CD4-positive, alpha-beta memory T cell (primary cell): ENCODE measurements at regions not wholly inside any gene's neighbourhood (a gene's known extent, or its start where the extent isn't known, plus 50 kb on each side); places are given as distances from the start of the nearest gene placed in this dataset.

Experiments used
- CTCF ChIA-PET: fragments of 350-600 bp; sonication (Branson Sonifier 250); formaldehyde crosslinking; loops from one replicate; lab custom pipeline; 2021; ENCODE audit warnings: inconsistent platforms; ENCODE audit not compliant: partially characterized antibody; lab: Charles Lee
- POLR2A ChIA-PET: fragments of 350-600 bp; sonication (Branson Sonifier 250); formaldehyde crosslinking; loops from one replicate; lab custom pipeline; 2021; ENCODE audit not compliant: partially characterized antibody; lab: Charles Lee
- DNase-seq, 5 donors: peaks; one replicate each; pipeline versions ENCODE4 v3.0.0 to v3.0.0-alpha.2; 2020 to 2022; ENCODE audit warnings: mixed read lengths in 1 of 5
- H3K27ac ChIP-seq: one replicate; pipeline ENCODE4 v1.7.0; 2013; ENCODE audit warnings: low read depth, low read length
- H3K27me3 ChIP-seq: 2 replicates; pipeline ENCODE4 v1.7.0; 2013; ENCODE audit warnings: mild to moderate bottlenecking, low read length, moderate library complexity; ENCODE audit not compliant: insufficient read depth
- H3K36me3 ChIP-seq: 2 replicates; pipeline ENCODE4 v1.7.0; 2013; ENCODE audit warnings: mild to moderate bottlenecking, low read length, moderate library complexity; ENCODE audit not compliant: insufficient read depth
- H3K4me1 ChIP-seq: 2 replicates; pipeline ENCODE4 v1.7.0; 2013; ENCODE audit warnings: mild to moderate bottlenecking, low read length, moderate library complexity; ENCODE audit not compliant: insufficient read depth
- H3K4me3 ChIP-seq, 2 donors: one replicate each; pipeline ENCODE4 v1.7.0; 2013; ENCODE audit warnings: low read length in 2 of 2, mild to moderate bottlenecking in 1 of 2
- H3K9me3 ChIP-seq, 2 donors: one replicate each; pipeline ENCODE4 v1.7.0; 2013; ENCODE audit warnings: low read length in 2 of 2, control low read depth in 1 of 2; ENCODE audit not compliant: control insufficient read depth in 1 of 2
- H3K27ac Mint-ChIP-seq, 7 donors: one replicate each; pipeline ENCODE4 v1.8.0; 2020 to 2021; ENCODE audit warnings: mixed read lengths in 7 of 7, mild to moderate bottlenecking in 6 of 7, inconsistent platforms in 3 of 7, moderate library complexity in 3 of 7
- H3K27me3 Mint-ChIP-seq, 2 donors: one replicate each; pipeline ENCODE4 v1.8.0; 2020 to 2021; ENCODE audit warnings: mixed read lengths in 2 of 2
- H3K36me3 Mint-ChIP-seq, 2 donors: one replicate each; pipeline ENCODE4 v1.8.0; 2020 to 2021; ENCODE audit warnings: mixed read lengths in 2 of 2, inconsistent platforms in 1 of 2, mild to moderate bottlenecking in 1 of 2
- H3K4me1 Mint-ChIP-seq, 4 donors: one replicate each; pipeline ENCODE4 v1.8.0; 2020 to 2021; ENCODE audit warnings: mixed read lengths in 4 of 4, mild to moderate bottlenecking in 1 of 4
- H3K4me3 Mint-ChIP-seq, 8 donors: one replicate each; pipeline ENCODE4 v1.8.0; 2020 to 2021; ENCODE audit warnings: mixed read lengths in 8 of 8, mild to moderate bottlenecking in 7 of 8, moderate library complexity in 6 of 8, inconsistent platforms in 3 of 8
- H3K9me3 Mint-ChIP-seq, 8 donors: one replicate each; pipeline ENCODE4 v1.8.0; 2020 to 2021; ENCODE audit warnings: mixed read lengths in 8 of 8, mild to moderate bottlenecking in 5 of 8, inconsistent platforms in 3 of 8, moderate library complexity in 1 of 8
- intact Hi-C: fragments of 100-400 bp; cut with micrococcal nuclease; formaldehyde crosslinking; loops from one replicate; pipeline ENCODE4 v1.15.1; 2023

GRCh38 chr3:115486880-115487279 is 136.4 kb upstream of the GAP43 start:
- Histone ChIP-seq H3K36me3 (no peaks in the 10 kb centered on the region), H3K4me3 (no peak overlapping the region), H3K27ac (no peak overlapping the region), H3K27me3 (no peaks in the 10 kb centered on the region), H3K9me3 (no peaks in the 10 kb centered on the region), H3K4me1 (no peaks in the 10 kb centered on the region)
- peaks cover 10 to 11% of the 10 kb centered on the region in 2 donors for H3K27me3 Mint-ChIP-seq
- intact Hi-C loops, result no loop called here
- H3K4me3 Mint-ChIP-seq, result no peak overlapping the region
- H3K36me3 Mint-ChIP-seq, result no peaks in the 10 kb centered on the region
- peaks cover 0 to 5% (median 2%) of the 10 kb centered on the region in 8 donors for H3K9me3 Mint-ChIP-seq
- no peak for DNase-seq
- POLR2A ChIA-PET, result no interaction called here
- CTCF ChIA-PET, result no interaction called here
- no peaks in the 10 kb centered on the region for H3K4me1 Mint-ChIP-seq
- H3K27ac Mint-ChIP-seq, result no peak overlapping the region

GRCh38 chr3:115487968-115488367 is 135.3 kb upstream of the GAP43 start:
- H3K27ac ChIP-seq, result no peak overlapping the region
- H3K9me3 Mint-ChIP-seq, result peaks cover 0 to 1% (median under 1%) of the 10 kb centered on the region in 8 donors
- no peaks in the 10 kb centered on the region for H3K9me3 ChIP-seq
- H3K4me1 Mint-ChIP-seq, result no peaks in the 10 kb centered on the region
- no peak overlapping the region for H3K27ac Mint-ChIP-seq
- H3K36me3 Mint-ChIP-seq, result no peaks in the 10 kb centered on the region
- H3K27me3 Mint-ChIP-seq, result peaks cover 9 to 11% of the 10 kb centered on the region in 2 donors
- H3K36me3 ChIP-seq, result no peaks in the 10 kb centered on the region
- no peak for DNase-seq
- ChIA-PET POLR2A (no interaction called here), CTCF (no interaction called here)
- H3K4me3 Mint-ChIP-seq, result no peak overlapping the region
- intact Hi-C loops, result no loop called here
- no peaks in the 10 kb centered on the region for H3K4me1 ChIP-seq
- H3K4me3 ChIP-seq, result no peak overlapping the region
- H3K27me3 ChIP-seq, result no peaks in the 10 kb centered on the region

DNA sequence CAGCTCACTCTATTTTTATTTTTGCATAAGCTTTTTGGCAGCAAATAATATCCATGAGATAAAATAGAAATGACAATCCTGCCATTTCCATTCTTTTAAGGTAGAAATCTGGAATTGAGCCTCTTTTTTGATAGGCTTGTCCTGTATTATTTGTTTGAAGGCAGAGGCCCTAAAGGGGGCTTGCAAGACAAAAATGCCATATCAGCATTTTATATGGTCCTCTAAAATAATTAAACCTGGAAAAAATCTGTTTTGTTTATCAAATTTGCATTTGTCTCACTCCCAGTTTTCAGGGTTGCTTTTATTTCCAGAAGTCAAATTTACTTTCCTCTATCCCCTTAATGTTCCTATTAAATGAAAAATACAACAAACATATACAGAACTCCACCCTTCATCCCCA is 134.9 kb upstream of the GAP43 start:
- Histone ChIP-seq H3K27ac (no peak overlapping the region), H3K4me3 (no peak overlapping the region), H3K36me3 (no peaks in the 10 kb centered on the region), H3K9me3 (no peaks in the 10 kb centered on the region), H3K27me3 (no peaks in the 10 kb centered on the region), H3K4me1 (no peaks in the 10 kb centered on the region)
- Mint-ChIP-seq H3K4me1 (no peaks in the 10 kb centered on the region), H3K27me3 (peaks cover 8 to 10% of the 10 kb centered on the region in 2 donors), H3K9me3 (no peaks in the 10 kb centered on the region), H3K36me3 (no peaks in the 10 kb centered on the region), H3K4me3 (no peak overlapping the region), H3K27ac (no peak overlapping the region)
- DNase-seq, result no peak
- POLR2A ChIA-PET, result no interaction called here
- intact Hi-C loops, result no loop called here
- CTCF ChIA-PET, result interaction anchor here (1.1 kb wide), 1 partner anchor 9 kb away, joined by 3 read pairs; no protein-coding TSS in a partner anchor

GRCh38 chr3:115494826-115495225 is 128.5 kb upstream of the GAP43 start:
- Mint-ChIP-seq H3K9me3 (peaks cover 0 to 6% (median 0%) of the 10 kb centered on the region in 8 donors), H3K4me3 (no peak overlapping the region), H3K27ac (no peak overlapping the region), H3K27me3 (peaks cover 2 to 5% of the 10 kb centered on the region in 2 donors), H3K4me1 (no peaks in the 10 kb centered on the region), H3K36me3 (no peaks in the 10 kb centered on the region)
- POLR2A ChIA-PET, result no interaction called here
- CTCF ChIA-PET, result no interaction called here
- Histone ChIP-seq H3K36me3 (no peaks in the 10 kb centered on the region), H3K9me3 (no peaks in the 10 kb centered on the region), H3K4me3 (no peak overlapping the region), H3K4me1 (no peaks in the 10 kb centered on the region), H3K27ac (no peak overlapping the region), H3K27me3 (no peaks in the 10 kb centered on the region)
- intact Hi-C loops, result no loop called here
- no peak for DNase-seq

GRCh38 chr3:115498421-115498820 is 124.9 kb upstream of the GAP43 start:
- Histone ChIP-seq H3K36me3 (no peaks in the 10 kb centered on the region), H3K27ac (no peak overlapping the region), H3K4me1 (no peaks in the 10 kb centered on the region), H3K9me3 (no peaks in the 10 kb centered on the region), H3K4me3 (no peak overlapping the region), H3K27me3 (no peaks in the 10 kb centered on the region)
- ChIA-PET POLR2A (no interaction called here), CTCF (no interaction called here)
- peaks cover 0 to 6% (median 0%) of the 10 kb centered on the region in 8 donors for H3K9me3 Mint-ChIP-seq
- peaks cover 2 to 9% of the 10 kb centered on the region in 2 donors for H3K27me3 Mint-ChIP-seq
- intact Hi-C loops, result no loop called here
- no peak for DNase-seq
- H3K36me3 Mint-ChIP-seq, result no peaks in the 10 kb centered on the region
- H3K4me1 Mint-ChIP-seq, result no peaks in the 10 kb centered on the region
- H3K27ac Mint-ChIP-seq, result no peak overlapping the region
- H3K4me3 Mint-ChIP-seq, result no peak overlapping the region

- H3K4me1 ChIP-seq, result no peaks in the 10 kb centered on the region
- Mint-ChIP-seq H3K27me3 (peaks cover 2 to 11% of the 10 kb centered on the region in 2 donors), H3K27ac (no peak overlapping the region), H3K4me3 (no peak overlapping the region), H3K4me1 (no peaks in the 10 kb centered on the region), H3K36me3 (no peaks in the 10 kb centered on the region), H3K9me3 (peaks cover 0 to 6% (median 0%) of the 10 kb centered on the region in 8 donors)
- H3K9me3 ChIP-seq, result no peaks in the 10 kb centered on the region
- ChIA-PET CTCF (no interaction called here), POLR2A (no interaction called here)
- no peaks in the 10 kb centered on the region for H3K27me3 ChIP-seq
- H3K4me3 ChIP-seq, result no peak overlapping the region
- no peak for DNase-seq
- H3K36me3 ChIP-seq, result no peaks in the 10 kb centered on the region
- no peak overlapping the region for H3K27ac ChIP-seq
- intact Hi-C loops, result no loop called here
These were observed 124.4 kb upstream of the GAP43 start for GRCh38 chr3:115498898-115499297.

GRCh38 chr3:115499666-115500065 is 123.6 kb upstream of the GAP43 start:
- CTCF ChIA-PET, result no interaction called here
- no peak overlapping the region for H3K4me3 Mint-ChIP-seq

More at GRCh38 chr3:115499666-115500065, 123.6 kb upstream of the GAP43 start:
- Histone ChIP-seq H3K36me3 (no peaks in the 10 kb centered on the region), H3K27me3 (no peaks in the 10 kb centered on the region), H3K4me3 (no peak overlapping the region), H3K27ac (no peak overlapping the region), H3K9me3 (no peaks in the 10 kb centered on the region), H3K4me1 (no peaks in the 10 kb centered on the region)
- intact Hi-C loops, result no loop called here
- Mint-ChIP-seq H3K27ac (no peak overlapping the region), H3K9me3 (peaks cover 0 to 6% (median 0%) of the 10 kb centered on the region in 8 donors), H3K27me3 (peaks cover 2 to 12% of the 10 kb centered on the region in 2 donors), H3K4me1 (no peaks in the 10 kb centered on the region), H3K36me3 (no peaks in the 10 kb centered on the region)
- DNase-seq, result no peak
- POLR2A ChIA-PET, result no interaction called here
